Stimulated activated CD8-positive, alpha-beta memory T cell treated with anti-CD3 and anti-CD28 coated beads, Interleukin-12 subunit alpha, Interleukin-12 subunit beta, amount 100 ng/mL, for 24 hours (primary cell): ENCODE measurements at regions not wholly inside any gene's neighbourhood (a gene's known extent, or its start where the extent isn't known, plus 50 kb on each side); places are given as distances from the start of the nearest gene placed in this dataset.

ENCODE experiments used
- DNase-seq: peaks from one replicate; pipeline ENCODE4 v3.0.0-alpha.2; 2020; ENCODE audit errors: extremely low read depth

DNA sequence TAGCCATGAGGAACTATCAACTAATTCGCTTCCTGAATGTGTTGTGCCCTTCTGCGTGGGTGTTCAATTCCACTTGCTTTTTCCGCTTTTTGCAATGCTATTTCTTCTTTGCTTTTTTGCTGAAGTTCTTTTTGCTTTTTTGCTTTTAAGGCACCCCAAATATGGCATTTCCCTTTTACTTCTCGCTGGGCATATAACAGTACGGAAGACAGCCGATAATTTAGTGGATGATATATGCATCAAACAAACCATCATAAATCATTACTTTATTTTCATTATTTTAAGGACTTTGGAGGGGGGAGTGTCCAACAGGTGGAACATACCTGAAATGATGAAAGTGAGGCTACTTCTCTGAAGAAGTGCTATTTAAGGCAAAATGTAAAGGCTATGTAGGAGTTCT lies 277.0 kb upstream of the MTPN start:
- no peak for DNase-seq

DNA sequence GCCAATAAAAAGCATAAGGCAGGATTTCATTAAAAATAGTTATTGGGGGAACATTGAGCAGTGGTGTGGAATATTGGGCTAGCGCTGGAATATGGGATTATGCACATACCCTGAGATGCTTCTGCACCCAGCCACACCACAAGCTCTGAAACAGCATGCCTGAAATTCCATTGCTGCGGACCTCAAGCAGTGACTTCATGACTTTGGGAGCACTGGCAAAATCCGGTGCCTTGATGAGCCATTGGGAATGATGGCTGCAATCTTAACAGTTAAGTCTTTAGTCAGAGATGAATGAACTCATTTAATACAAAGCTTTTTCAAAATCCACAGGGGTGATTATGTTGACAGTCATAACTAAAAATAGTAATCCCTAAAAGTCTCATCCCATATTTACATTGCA lies 274.7 kb upstream of the MTPN start:
- DNase-seq: no peak

DNA sequence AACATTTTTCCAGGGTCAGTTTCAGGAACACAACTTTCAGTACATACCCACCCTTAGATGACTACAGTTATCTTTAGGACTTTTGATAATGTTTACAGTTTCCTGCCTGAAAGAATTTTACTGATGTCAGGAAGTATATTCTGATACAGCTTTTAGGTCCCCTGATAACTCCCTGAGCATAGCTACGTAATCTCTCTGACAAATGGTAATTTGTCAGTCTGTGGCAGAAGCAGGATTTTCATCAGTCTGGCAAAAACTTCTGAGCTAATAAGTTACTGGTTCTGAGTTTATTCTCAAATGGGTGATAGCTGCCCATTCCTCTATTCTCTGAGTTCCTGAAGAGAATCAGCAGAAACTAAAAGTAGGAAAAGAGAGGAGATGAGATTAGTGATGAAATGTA lies 270.1 kb upstream of the MTPN start:
- no peak for DNase-seq

DNA sequence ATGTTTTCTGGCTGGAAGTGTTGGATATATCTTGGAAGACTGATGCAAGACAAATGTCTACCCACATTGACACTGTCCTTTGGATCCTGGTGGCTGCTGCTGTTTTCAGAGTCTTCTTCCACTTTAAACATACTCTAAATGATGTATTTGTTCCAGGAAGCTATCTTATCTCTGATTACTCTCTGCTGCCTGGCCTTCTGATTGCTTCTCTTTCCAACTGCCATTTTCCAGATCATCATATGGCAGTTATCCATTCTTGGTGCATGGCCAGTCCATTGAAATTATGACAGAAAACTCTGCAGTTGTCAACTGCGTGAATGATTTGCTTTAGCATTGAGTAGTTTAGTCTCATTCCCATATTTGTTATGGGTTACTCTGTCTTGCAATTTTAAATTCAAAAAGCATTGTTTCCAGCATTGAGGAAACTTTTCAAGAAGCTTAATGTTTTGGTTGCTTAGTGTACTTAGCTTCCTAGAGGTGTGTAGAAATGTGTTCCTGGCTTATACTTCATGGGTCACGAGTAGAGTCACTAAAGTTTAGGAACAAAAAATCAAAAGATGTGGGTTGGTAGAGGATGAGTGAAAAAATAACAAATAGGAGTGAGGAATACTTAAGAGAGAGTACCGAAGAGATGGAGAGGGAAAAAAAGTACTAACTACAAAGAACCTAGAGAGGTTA lies 268.3 kb upstream of the MTPN start:
- DNase-seq: no peak

DNA sequence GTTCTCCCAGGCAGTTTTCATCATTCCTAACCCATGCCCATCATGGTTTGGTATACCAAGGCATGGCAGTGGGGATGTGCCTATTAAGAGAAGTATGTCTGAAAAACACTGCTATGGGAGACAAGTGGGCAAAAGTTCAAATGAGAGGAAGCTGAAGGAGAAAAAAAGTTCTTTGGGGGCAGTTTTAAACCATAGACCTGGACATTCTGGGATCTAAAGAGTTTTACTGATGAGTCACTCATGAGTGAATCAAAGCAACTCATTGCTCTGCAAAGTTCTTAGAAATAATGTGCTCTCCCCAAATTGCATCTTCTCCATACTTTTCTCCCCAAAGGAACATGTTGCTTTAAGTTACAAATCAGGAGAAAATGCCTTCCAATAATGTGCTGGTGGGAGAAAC lies 256.9 kb upstream of the MTPN start:
- DNase-seq: no peak

DNA sequence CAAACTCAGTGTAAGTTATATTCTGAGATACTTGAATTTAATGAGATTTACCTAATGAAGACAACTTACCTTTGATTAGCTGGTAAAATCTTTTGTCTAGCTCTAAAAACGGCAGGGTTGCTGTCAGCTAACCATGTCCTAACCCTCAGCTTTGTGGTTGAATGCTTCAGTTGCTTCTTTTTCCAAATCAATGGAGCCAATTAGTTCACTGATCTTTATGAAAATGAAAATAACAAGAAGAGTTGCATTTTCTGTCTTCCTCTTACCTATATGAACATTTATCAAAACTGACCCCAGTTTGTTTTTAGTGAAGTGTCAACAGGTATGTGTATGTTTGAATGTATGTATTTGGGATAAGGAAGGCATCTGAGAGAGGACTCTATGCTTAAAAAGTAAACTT lies 253.1 kb upstream of the MTPN start:
- no peak for DNase-seq

DNA sequence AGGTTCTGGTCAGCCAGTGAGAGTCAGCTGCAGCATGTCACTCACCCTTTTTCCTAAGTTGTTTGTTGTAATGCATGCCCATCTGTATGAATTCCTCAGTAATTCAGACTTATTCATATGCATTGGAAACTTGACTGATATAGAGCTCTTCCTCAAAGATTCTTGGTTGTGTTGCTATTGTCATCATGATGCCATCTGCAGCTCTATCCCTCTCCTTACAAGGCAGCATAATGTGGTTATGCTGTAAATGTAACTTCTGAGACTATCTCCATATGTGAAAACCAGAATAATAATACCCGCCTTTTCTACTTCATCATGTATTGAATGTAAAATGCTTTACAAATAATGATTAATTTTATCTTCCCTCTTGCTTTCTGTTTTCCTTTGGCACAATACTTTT lies 252.6 kb upstream of the MTPN start:
- no peak for DNase-seq

DNA sequence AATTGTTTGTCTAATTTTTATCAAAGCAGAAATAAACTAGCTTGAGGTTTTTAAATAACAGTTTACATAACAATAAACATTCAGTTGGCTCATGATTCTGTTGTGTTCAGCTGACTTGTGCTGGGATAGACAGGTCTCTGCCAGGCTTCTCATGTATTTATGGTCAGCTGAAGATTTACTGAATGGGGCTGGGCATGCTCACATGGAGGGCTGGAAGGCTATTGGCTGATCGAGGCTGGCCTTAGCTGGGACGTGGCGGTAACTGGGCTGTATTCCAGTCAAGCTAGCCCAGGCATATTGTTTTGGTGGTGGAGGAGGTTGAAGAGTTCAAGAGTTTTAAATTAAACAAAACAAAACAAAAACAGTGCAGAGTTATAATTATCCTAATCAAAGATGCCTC lies 251.0 kb upstream of the MTPN start:
- no peak for DNase-seq

DNA sequence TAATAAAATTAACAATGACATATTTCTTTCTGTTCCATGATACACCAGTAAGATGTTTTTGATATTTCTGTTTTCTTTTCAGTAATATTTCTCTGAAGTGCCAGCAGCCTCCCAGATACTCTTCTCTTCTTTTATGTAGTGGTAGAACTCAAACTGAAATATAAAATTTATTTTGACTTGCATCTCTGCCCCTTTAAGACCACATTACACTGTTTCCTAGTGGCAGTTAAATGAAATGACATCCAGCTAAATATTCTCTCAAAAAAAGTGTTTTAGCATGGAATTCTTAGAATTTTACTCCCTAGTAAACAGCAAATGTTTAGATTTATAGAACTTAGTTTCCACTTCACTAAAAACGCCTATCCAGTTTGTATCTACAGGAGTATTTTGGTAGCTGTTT lies 237.2 kb upstream of the MTPN start:
- no peak for DNase-seq

DNA sequence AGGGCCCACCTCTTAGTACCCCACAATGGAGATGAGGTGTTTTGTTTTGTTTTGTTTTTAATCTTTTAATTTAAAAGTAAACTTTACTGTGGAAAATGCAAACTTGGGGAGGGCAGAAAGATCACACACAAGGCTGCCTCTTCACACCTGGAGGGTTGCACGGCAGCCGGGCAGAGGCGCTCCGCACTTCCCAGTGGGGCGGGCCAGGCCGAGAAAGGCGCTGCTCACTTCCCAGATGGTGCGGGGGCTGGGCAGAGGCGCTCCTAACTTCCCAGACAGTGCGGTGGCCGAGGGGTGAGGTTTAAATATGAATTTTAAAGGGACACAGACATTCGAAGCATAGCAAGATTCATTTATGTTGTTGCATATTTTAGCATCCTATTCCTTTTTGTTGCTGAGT lies 235.9 kb upstream of the MTPN start:
- no peak for DNase-seq

DNA sequence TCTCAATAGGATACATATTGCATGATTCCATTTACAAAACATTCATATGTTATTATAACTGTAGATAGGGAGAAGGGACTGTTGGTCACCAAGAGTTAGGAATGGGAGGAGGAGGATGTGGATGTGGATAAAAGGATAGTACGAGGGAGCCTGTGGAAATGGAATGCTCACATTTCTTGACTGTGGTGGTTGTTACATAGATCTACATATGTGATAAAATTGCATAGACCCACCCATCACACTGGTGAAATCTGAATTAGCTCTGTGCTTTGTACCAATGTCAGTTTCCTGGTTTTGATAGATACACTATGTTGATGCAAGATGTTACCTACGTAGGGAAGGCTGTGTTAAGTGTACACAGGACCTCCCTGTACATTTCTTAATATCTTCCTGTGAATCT lies 233.5 kb upstream of the MTPN start:
- DNase-seq: no peak

DNA sequence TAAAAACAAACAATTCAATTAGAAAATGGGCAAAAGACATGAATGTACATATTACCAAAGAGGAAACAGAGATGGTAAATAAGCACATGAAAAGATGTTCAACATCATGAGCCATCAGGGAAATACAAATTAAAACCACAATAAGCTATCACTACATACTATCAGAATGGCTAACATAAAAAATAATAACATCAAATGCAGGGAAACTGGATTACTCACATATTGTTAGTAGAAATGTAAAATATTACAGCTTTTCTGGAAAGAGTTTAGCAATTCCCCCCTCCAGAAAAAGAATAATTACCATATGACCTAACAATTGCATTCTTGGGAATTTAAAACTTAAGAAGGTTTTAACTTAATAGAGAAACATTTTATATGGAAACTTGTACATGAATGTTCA lies 232.9 kb upstream of the MTPN start:
- DNase-seq: no peak

DNA sequence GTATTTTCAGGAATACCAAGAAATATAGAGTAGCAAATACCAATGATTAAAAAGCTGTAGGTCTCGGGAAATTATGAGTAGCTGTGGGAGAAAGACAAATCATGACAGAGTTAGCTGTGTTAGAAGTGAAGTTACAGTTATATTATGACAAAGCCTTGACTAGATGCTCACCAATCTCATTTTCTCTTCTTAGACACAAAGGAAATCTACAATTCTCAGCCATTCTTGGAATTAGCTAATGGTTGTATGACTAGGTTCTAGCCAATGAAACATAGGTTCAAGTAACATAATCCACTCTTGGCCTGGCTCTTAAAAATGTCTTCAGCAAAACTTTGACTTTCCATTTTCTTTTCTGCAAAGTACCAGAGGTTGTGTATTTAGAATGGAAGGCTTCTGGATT lies 228.8 kb upstream of the MTPN start:
- DNase-seq: no peak

DNA sequence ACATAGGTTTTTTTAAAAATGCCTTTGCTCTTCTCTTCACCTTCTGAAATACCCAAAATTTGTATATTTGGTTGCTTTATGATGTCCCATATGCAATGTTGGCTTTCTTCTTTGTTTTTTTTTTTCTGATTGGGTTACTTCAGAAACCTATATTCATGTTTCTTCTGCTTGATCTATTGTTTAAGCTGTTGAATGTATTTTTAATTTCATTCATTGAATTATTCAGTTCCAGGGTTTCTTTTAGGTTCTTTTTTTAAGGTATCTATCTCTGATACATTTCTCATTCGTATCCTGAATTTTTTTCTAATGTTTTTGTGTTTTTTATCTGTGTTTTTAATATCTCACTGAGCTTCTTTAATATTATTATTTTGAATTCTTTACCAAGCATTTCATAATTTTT lies 221.0 kb upstream of the MTPN start:
- DNase-seq: no peak

DNA sequence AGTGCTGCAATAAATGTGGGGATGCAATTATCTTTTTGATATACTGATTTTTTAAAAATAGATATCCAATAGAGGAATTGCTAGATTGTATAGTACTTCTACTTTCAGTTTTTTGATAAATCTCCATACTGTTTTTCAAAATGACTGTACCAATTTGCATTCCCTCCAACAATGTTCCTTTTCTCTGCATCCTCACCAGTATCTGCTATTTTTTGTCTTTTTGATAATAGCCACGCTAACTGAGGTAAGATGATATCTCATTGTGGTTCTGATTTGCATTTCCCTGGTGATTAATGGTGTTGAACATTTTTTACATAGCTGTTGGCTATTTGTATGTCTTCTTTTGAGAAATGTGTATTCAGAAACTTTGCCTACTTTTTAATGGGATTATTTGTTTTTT lies 217.7 kb upstream of the MTPN start:
- no peak for DNase-seq

DNA sequence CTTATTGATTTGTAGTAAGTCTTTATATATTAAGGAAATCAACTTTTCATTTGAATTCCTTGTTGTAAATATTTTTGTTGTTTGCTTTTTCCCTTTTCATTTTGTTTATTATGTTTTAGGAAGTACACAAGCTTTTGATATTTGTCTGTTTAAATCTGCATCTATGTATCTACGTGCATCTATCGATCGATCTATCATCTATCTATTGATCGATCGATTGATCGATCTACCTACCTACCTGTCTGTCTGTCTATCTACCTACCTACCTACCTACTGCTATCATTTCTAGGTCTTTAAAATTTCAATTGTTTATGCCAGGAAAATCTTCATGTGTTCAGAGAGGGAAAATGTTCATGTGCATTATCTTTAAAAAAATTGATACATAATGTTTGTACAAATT lies 216.8 kb upstream of the MTPN start:
- DNase-seq: no peak

DNA sequence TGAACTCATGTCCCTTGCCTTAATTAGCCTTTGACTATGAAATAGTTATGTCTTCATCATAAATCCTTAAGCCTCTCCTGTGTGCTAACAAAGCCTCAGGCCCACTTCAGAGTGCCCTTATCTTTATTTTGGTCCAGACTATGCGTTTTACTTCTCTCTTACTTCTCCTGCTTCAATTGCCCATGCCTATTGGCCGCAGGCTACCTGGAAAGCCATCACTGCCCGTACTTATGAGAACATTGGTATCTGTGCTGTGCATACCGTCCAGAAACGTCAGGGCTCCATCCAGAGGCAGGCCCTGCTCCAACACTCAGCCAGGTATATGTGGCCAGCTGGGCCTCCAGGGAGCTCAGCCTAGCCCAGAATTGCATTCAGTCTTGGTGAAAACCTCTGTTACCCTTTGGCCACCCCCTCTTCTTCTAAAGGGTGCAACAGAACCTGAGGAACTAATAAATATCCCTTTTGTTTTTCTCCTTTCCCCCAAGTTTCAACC lies 212.4 kb upstream of the MTPN start:
- no peak for DNase-seq

DNA sequence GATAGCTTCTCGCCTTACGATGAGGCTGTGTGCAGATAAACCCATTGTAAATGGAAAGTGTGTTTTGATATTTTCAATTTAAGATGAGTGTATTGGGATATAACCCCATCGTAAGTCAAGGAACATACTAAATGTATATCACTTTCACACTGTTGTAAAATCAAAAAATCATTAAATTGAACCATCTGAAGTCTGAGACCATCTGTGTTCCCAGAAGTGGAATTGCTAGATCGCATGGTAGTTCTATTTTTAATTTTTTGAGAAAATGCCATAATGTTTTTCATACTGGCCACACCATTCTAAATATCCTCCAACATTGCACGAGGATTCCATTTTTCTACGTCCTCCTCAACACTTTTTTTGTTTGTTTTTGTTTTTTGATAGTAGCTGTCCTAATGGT lies 209.1 kb upstream of the MTPN start:
- no peak for DNase-seq

DNA sequence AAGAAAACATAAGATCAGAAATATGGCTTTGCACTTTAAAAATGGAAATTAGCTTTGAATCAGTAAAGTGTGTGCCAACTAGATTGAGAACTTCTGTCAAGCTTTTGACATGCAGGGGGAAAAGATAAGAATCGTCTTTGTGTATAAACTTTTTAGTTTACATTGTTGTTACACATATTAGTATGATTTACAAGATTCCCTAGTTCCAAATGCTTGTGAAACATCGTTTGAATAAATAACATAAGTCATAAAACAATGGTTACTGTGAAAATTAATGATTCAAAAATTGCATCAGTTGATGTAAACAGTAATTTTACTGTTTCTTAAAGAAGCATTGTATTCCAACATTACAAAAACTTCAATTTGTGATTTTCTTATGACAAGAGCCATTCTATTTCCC lies 207.6 kb upstream of the MTPN start:
- DNase-seq: no peak

DNA sequence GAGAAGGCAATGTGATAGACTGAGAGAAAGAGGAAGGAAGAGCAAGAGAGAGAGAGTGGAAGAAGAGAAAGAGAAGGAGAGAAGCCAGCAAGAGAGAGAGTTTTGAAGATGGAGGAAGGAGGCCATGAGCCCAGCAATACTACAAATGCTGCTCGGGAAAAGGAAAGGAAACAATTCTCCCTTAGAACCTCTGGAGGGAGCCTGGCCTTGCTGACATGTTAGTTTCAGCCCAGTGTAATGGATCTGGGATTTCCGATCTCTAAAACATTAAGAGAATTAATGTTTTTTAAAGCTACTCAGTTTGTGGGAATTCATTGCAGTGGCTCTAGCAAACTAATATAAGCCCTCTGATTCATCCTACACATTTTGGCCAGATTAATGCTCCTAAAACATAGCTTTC lies 206.8 kb upstream of the MTPN start:
- DNase-seq: no peak

DNA sequence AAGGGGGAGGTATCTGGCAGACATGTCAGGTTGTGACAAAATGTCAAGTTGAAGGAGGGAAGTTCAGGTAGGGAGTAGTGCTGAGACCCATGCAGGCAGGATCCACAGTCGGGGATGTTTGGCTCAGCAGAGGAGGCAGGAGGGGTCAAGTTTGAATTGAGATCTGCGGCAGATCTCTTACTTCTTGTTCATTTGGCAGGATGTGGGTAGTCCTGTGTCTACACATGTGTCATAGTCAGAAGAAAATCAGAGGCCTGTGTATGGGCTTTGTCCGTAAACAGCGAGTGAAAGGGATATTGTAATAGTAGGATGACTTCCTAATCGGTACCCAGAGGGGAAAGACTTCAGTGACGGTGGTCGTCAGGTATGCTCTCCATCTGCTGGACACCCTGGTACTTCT lies 203.8 kb upstream of the MTPN start:
- DNase-seq: no peak

DNA sequence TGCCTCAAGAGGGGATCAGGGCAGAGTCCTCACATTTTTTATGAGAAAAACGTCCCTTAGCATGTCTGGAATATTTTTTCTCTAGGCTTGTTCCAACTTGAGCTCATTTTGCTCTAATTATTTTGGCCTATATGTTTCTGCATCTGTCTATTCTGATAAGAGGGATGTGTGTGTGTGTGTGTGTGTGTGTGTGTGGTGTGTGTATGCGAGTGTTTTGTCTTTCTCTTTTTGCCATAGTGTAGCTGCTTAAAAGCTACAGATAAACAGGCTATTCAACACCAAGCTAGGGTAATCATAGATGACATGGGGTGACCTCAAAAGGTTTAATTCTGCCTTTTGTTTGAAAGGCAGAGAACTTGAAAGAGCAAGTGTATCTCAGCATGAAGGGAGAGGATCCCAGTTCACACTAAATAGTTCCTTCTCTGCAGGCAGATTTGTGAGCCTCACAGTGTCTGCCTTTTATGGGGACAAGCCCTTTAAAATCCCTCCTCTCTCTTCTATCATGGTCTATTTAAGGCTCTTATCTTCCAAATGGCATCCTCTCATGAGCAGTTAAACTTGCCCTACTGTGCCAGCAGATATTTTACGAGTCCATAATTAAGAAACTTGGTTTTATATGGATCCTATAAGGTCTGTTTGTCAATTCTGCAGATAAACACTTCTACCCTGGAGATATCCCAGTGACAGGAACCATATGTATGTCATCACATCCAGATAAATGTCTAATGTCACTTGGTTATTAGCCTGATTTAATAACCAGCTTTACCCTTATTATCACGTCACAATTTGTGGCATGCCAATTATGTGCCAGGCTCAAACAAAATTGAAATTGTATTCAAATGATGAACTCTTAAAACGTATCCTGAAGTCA lies 202.9 kb upstream of the MTPN start:
- DNase-seq: no peak

DNA sequence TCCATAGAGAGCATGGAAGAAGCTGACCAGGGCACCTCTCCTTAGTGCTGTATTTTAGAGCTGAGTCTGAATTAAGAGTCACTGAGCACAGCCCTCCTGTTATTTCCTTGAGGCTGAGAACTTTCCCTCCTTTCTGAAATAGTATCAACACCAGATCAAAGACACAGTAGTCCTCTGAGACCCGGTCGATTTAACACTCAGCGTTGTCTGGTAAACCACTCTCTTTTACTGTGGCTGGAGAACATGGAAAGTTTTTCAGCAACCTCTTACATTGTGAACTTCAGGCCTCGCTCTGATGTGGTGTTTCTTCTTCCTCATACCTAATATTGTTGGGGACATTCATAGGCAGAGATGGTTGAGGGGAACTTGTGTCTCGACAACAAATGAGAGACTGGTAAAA lies 202.0 kb upstream of the MTPN start:
- DNase-seq: no peak
